HEK293 (cell line): ENCODE measurements at regions not wholly inside any gene's neighbourhood (a gene's known extent, or its start where the extent isn't known, plus 50 kb on each side); places are given as distances from the start of the nearest gene placed in this dataset.

Source experiments
- CTCF ChIP-seq: fragments of 450-650 bp; formaldehyde crosslinking; IDR thresholded peaks from 2 replicates; pipeline ENCODE4 v1.5.1; 2016; ENCODE audit warnings: missing biosample characterization, missing genetic modification characterization
- YY1 ChIP-seq: fragments of 450-650 bp; formaldehyde crosslinking; IDR thresholded peaks from 2 replicates; pipeline ENCODE4 v1.5.1; 2018; ENCODE audit warnings: missing biosample characterization, missing genetic modification characterization
- ZNF18 ChIP-seq: fragments of 450-650 bp; formaldehyde crosslinking; IDR thresholded peaks from 2 replicates; pipeline ENCODE4 v1.5.1; 2016; ENCODE audit warnings: missing biosample characterization, missing genetic modification characterization
- ZNF274 ChIP-seq, 2 experiments: fragments of 200-500 bp in 1 of 2; fragments of 450-650 bp in 1 of 2; sonication (Bioruptor generic) in 1 of 2; formaldehyde crosslinking in 1 of 2; IDR thresholded peaks; 2 replicates each; pipeline versions ENCODE4 v1.5.1 to v1.6.1; 2014 to 2016; ENCODE audit warnings: borderline replicate concordance in 1 of 2, inconsistent platforms in 1 of 2, low read length in 1 of 2, missing biosample characterization in 1 of 2, missing genetic modification characterization in 1 of 2
- ZNF488 ChIP-seq: fragments of 450-650 bp; formaldehyde crosslinking; IDR thresholded peaks from 2 replicates; pipeline ENCODE4 v1.5.1; 2016; ENCODE audit warnings: missing biosample characterization, missing genetic modification characterization
- ZNF645 ChIP-seq: fragments of 450-650 bp; formaldehyde crosslinking; IDR thresholded peaks from 2 replicates; pipeline ENCODE4; 2016; ENCODE audit warnings: missing biosample characterization, missing genetic modification characterization
- ZSCAN30 ChIP-seq: fragments of 450-650 bp; IDR thresholded peaks from 2 replicates; pipeline ENCODE4 v1.5.1; 2018; ENCODE audit warnings: missing biosample characterization, mild to moderate bottlenecking, missing genetic modification characterization, moderate library complexity
- ZSCAN5A ChIP-seq: fragments of 450-650 bp; formaldehyde crosslinking; IDR thresholded peaks from 2 replicates; pipeline ENCODE4 v1.5.1; 2016; ENCODE audit warnings: missing biosample characterization, missing genetic modification characterization

- TF ChIP-seq CTCF (no peak), ZNF645 (tag by site-specific recombination) (no peak), ZSCAN30 (tag by site-specific recombination) (no peak), YY1 (tag by site-specific recombination) (no peak), ZSCAN5A (tag by site-specific recombination) (no peak), ZNF274 (IDR thresholded peaks at IDR 0.05; ENCODE audit: low read length) (no peak), ZNF274 (tag by site-specific recombination; IDR thresholded peaks at IDR 0.05; ENCODE audit: borderline replicate concordance) (no peak), ZNF18 (no peak), ZNF488 (tag by site-specific recombination) (no peak)
Measured at GRCh38 chr10:35928748-35929147, 286.7 kb upstream of the FZD8 start.
